HFFc6 (cell line): ENCODE measurements at regions not wholly inside any gene's neighbourhood (a gene's known extent, or its start where the extent isn't known, plus 50 kb on each side); places are given as distances from the start of the nearest gene placed in this dataset.

Source experiments
- DNase-seq: peaks from one replicate; pipeline ENCODE4 v3.0.0-alpha.2; 2018
- H3K27ac Mint-ChIP-seq: 2 replicates; pipeline ENCODE4 v1.8.0; 2020; ENCODE audit warnings: mild to moderate bottlenecking, mixed read lengths
- H3K27me3 Mint-ChIP-seq: 2 replicates; pipeline ENCODE4 v1.8.0; 2021; ENCODE audit warnings: mild to moderate bottlenecking, moderate library complexity, mixed read lengths; ENCODE audit not compliant: insufficient read depth
- H3K36me3 Mint-ChIP-seq: 2 replicates; pipeline ENCODE4 v1.8.0; 2021; ENCODE audit warnings: low read depth, mixed read lengths
- H3K4me1 Mint-ChIP-seq: 2 replicates; pipeline ENCODE4 v1.8.0; 2020; ENCODE audit warnings: low read depth, mixed read lengths
- H3K4me3 Mint-ChIP-seq: 2 replicates; pipeline ENCODE4 v1.8.0; 2020; ENCODE audit warnings: mild to moderate bottlenecking, moderate library complexity, mixed read lengths
- H3K9me3 Mint-ChIP-seq: 2 replicates; pipeline ENCODE4 v1.8.0; 2020; ENCODE audit warnings: mild to moderate bottlenecking, mixed read lengths
- CTCF ChIP-seq: fragments of 200-600 bp; sonication (generic); IDR thresholded peaks from 2 replicates; pipeline ENCODE4 v1.5.0; 2021; ENCODE audit warnings: antibody characterized with exemption, mild to moderate bottlenecking

GRCh38 chr20:47883186-47883585 lies 97.9 kb upstream of the SULF2 start:
- no peak overlapping the region for H3K27ac Mint-ChIP-seq
- H3K9me3 Mint-ChIP-seq = no peaks in the 10 kb centered on the region; the same call in 1 of the 2 replicates
- H3K27me3 Mint-ChIP-seq = peaks cover 4% of the 10 kb centered on the region
- H3K36me3 Mint-ChIP-seq = no peaks in the 10 kb centered on the region
- no peaks in the 10 kb centered on the region for H3K4me1 Mint-ChIP-seq
- H3K4me3 Mint-ChIP-seq = no peak overlapping the region
- no peak for DNase-seq
- no peak for TF ChIP-seq CTCF

GRCh38 chr20:47879771-47880170 lies 94.5 kb upstream of the SULF2 start:
- Mint-ChIP-seq H3K36me3 (no peaks in the 10 kb centered on the region), H3K27ac (no peak overlapping the region), H3K9me3 (no peaks in the 10 kb centered on the region; the same call in 1 of the 2 replicates), H3K4me1 (no peaks in the 10 kb centered on the region), H3K27me3 (peaks cover 9% of the 10 kb centered on the region), H3K4me3 (no peak overlapping the region)
- TF ChIP-seq CTCF = no peak
- no peak for DNase-seq

GRCh38 chr20:47878601-47879027 lies 93.3 kb upstream of the SULF2 start:
- no peaks in the 10 kb centered on the region; the same call in 1 of the 2 replicates for H3K9me3 Mint-ChIP-seq
- DNase-seq = no peak
- no peak overlapping the region for H3K4me3 Mint-ChIP-seq
- H3K27me3 Mint-ChIP-seq = peaks cover 13% of the 10 kb centered on the region
- TF ChIP-seq CTCF = no peak
- H3K4me1 Mint-ChIP-seq = no peaks in the 10 kb centered on the region
- H3K27ac Mint-ChIP-seq = no peak overlapping the region
- H3K36me3 Mint-ChIP-seq = no peaks in the 10 kb centered on the region

GRCh38 chr20:47876311-47877088 lies 91.2 kb upstream of the SULF2 start:
- H3K27me3 Mint-ChIP-seq = peaks cover 18% of the 10 kb centered on the region
- no peak overlapping the region for H3K4me3 Mint-ChIP-seq
- H3K9me3 Mint-ChIP-seq = no peaks in the 10 kb centered on the region; the same call in 1 of the 2 replicates
- no peaks in the 10 kb centered on the region for H3K4me1 Mint-ChIP-seq
- H3K36me3 Mint-ChIP-seq = no peaks in the 10 kb centered on the region
- no peak for DNase-seq
- TF ChIP-seq CTCF = no peak
- H3K27ac Mint-ChIP-seq = no peak overlapping the region

GRCh38 chr20:47875297-47876025 lies 90.2 kb upstream of the SULF2 start:
- no peak for DNase-seq
- no peaks in the 10 kb centered on the region for H3K36me3 Mint-ChIP-seq
- H3K4me3 Mint-ChIP-seq = no peak overlapping the region
- no peak overlapping the region for H3K27ac Mint-ChIP-seq
- no peak for TF ChIP-seq CTCF
- no peaks in the 10 kb centered on the region; the same call in 1 of the 2 replicates for H3K9me3 Mint-ChIP-seq
- H3K4me1 Mint-ChIP-seq = no peaks in the 10 kb centered on the region
- H3K27me3 Mint-ChIP-seq = peaks cover 18% of the 10 kb centered on the region
